ENCODE measurements at regions not wholly inside any gene's neighbourhood (a gene's known extent, or its start where the extent isn't known, plus 50 kb on each side); places are given as distances from the start of the nearest gene placed in this dataset.

DNA sequence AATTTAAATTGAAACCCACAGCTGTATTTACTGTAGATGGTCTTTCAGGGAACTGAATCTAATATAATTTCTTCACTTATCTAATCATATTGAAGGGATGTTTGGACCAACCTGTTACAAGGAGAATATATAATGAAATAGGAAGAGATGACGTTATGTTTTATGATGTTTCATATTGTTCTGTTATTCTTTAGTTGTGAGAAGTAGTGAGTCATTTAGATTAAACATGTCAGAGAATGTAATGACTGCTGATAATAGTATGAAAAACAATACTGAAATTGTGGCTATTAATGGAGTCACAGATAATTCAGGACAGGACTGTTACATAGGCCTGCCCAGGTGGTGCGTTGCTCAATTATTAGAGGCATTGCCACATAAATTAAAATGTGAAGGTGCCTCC, 1993.4 kb downstream of the EFNA5 start:
- TF ChIP-seq HNF4G (IDR thresholded peaks at IDR 0.05) = no peak
- TF ChIP-seq, protein P1, sequence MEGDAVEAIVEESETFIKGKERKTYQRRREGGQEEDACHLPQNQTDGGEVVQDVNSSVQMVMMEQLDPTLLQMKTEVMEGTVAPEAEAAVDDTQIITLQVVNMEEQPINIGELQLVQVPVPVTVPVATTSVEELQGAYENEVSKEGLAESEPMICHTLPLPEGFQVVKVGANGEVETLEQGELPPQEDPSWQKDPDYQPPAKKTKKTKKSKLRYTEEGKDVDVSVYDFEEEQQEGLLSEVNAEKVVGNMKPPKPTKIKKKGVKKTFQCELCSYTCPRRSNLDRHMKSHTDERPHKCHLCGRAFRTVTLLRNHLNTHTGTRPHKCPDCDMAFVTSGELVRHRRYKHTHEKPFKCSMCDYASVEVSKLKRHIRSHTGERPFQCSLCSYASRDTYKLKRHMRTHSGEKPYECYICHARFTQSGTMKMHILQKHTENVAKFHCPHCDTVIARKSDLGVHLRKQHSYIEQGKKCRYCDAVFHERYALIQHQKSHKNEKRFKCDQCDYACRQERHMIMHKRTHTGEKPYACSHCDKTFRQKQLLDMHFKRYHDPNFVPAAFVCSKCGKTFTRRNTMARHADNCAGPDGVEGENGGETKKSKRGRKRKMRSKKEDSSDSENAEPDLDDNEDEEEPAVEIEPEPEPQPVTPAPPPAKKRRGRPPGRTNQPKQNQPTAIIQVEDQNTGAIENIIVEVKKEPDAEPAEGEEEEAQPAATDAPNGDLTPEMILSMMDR (IDR thresholded peaks at IDR 0.05; ENCODE audit: low read depth, low read length, missing input control) = no peak
- TF ChIP-seq, protein P2, sequence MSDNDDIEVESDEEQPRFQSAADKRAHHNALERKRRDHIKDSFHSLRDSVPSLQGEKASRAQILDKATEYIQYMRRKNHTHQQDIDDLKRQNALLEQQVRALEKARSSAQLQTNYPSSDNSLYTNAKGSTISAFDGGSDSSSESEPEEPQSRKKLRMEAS (IDR thresholded peaks at IDR 0.05) = no peak
- TF ChIP-seq JUND (IDR thresholded peaks at IDR 0.05) = no peak
- no peak for TF ChIP-seq TAF1 (conservative IDR thresholded peaks at IDR 0.05)
- no peak for TF ChIP-seq NR2F2 (IDR thresholded peaks at IDR 0.05)
- no peak for TF ChIP-seq GABPA (IDR thresholded peaks at IDR 0.05 in 1 of 2, conservative IDR thresholded peaks at IDR 0.05 in 1 of 2)
- TF ChIP-seq YY1 (IDR thresholded peaks at IDR 0.05) = no peak

Data from liver (tissue), 3 donors.